ENCODE measurements at regions not wholly inside any gene's neighbourhood (a gene's known extent, or its start where the extent isn't known, plus 50 kb on each side); places are given as distances from the start of the nearest gene placed in this dataset.
"Not testable (repeated sequence)": the region's sequence is repeated elsewhere in the genome, so short reads cannot be mapped to it uniquely, and the experiment has no call there.

- Mint-ChIP-seq H3K36me3 (ENCODE audit: low read depth) (no peaks in the 10 kb centered on the region), H3K9me3 (ENCODE audit: low read depth) (peaks cover under 1% of the 10 kb centered on the region), H3K27me3 (peaks cover 2% of the 10 kb centered on the region), H3K4me1 (no peaks in the 10 kb centered on the region), H3K4me3 (no peak overlapping the region), H3K27ac (no peak overlapping the region)
- DNase-seq (no peak), ATAC-seq (no peak)
- POLR2A ChIA-PET = no interaction called here
- CTCF ChIA-PET = no interaction called here
- intact Hi-C loops (cut with DNase I, micrococcal nuclease) = no loop called here
Observed at GRCh38 chr9:78973907-78974306, 597.9 kb upstream of the TLE4 start.

GRCh38 chr9:78982849-78983248 lies 588.9 kb upstream of the TLE4 start:
- H3K27ac Mint-ChIP-seq = no peak overlapping the region
- H3K4me1 Mint-ChIP-seq = no peaks in the 10 kb centered on the region
- peaks cover 5% of the 10 kb centered on the region for H3K9me3 Mint-ChIP-seq (ENCODE audit: low read depth)
- H3K36me3 Mint-ChIP-seq (ENCODE audit: low read depth) = no peaks in the 10 kb centered on the region
- H3K27me3 Mint-ChIP-seq = no peaks in the 10 kb centered on the region
- intact Hi-C loops (cut with DNase I, micrococcal nuclease) = loop anchor here in 1 of 2 experiments (10.0 kb wide), 1 partner anchor 48 kb away; no protein-coding TSS in a partner anchor
- POLR2A ChIA-PET = no interaction called here
- CTCF ChIA-PET = no interaction called here
- ATAC-seq = no peak
- no peak overlapping the region for H3K4me3 Mint-ChIP-seq
- no peak for DNase-seq

GRCh38 chr9:78985084-78985738 lies 586.6 kb upstream of the TLE4 start:
- intact Hi-C loops (cut with DNase I, micrococcal nuclease) = loop anchor here in 1 of 2 experiments (10.0 kb wide), 1 partner anchor 50 kb away; no protein-coding TSS in a partner anchor
- CTCF ChIA-PET = interaction anchor here (0.8 kb wide), 1 partner anchor 276 kb away, joined by 4 read pairs; no protein-coding TSS in a partner anchor
- no peak for DNase-seq

GRCh38 chr9:78986446-78986845 lies 585.3 kb upstream of the TLE4 start:
- ChIA-PET CTCF (no interaction called here), POLR2A (no interaction called here)
- Mint-ChIP-seq H3K27ac (no peak overlapping the region), H3K9me3 (ENCODE audit: low read depth) (peaks cover 1% of the 10 kb centered on the region), H3K4me3 (no peak overlapping the region), H3K4me1 (no peaks in the 10 kb centered on the region), H3K27me3 (no peaks in the 10 kb centered on the region), H3K36me3 (ENCODE audit: low read depth) (no peaks in the 10 kb centered on the region)
- intact Hi-C loops (cut with DNase I, micrococcal nuclease) = loop anchor here in 1 of 2 experiments (10.0 kb wide), 1 partner anchor 52 kb away; no protein-coding TSS in a partner anchor
- no peak for DNase-seq
- no peak for ATAC-seq

More at GRCh38 chr9:78985084-78985738, 586.6 kb upstream of the TLE4 start:
- Mint-ChIP-seq H3K36me3 (ENCODE audit: low read depth) (no peaks in the 10 kb centered on the region), H3K4me1 (no peaks in the 10 kb centered on the region), H3K27ac (no peak overlapping the region), H3K4me3 (no peak overlapping the region), H3K27me3 (no peaks in the 10 kb centered on the region), H3K9me3 (ENCODE audit: low read depth) (peaks cover 2% of the 10 kb centered on the region)
- no peak for ATAC-seq
- POLR2A ChIA-PET = no interaction called here

GRCh38 chr9:78989031-78989658 lies 582.6 kb upstream of the TLE4 start:
- no peaks in the 10 kb centered on the region for H3K27me3 Mint-ChIP-seq
- CTCF ChIA-PET = interaction anchor here (1.0 kb wide), 1 partner anchor 22 kb away, joined by 3 read pairs; no protein-coding TSS in a partner anchor
- ATAC-seq = no peak
- no peak overlapping the region for H3K27ac Mint-ChIP-seq
- intact Hi-C loops (cut with DNase I, micrococcal nuclease) = loop anchor here in 1 of 2 experiments (10.0 kb wide), 1 partner anchor 54 kb away; no protein-coding TSS in a partner anchor
- no peak overlapping the region for H3K4me3 Mint-ChIP-seq
- H3K4me1 Mint-ChIP-seq = no peaks in the 10 kb centered on the region
- no peaks in the 10 kb centered on the region for H3K9me3 Mint-ChIP-seq (ENCODE audit: low read depth)
- H3K36me3 Mint-ChIP-seq (ENCODE audit: low read depth) = no peaks in the 10 kb centered on the region
- POLR2A ChIA-PET = no interaction called here
- DNase-seq = no peak

- Mint-ChIP-seq H3K9me3 (ENCODE audit: low read depth) (no peaks in the 10 kb centered on the region), H3K4me3 (no peak overlapping the region), H3K36me3 (ENCODE audit: low read depth) (no peaks in the 10 kb centered on the region), H3K27me3 (no peaks in the 10 kb centered on the region), H3K27ac (no peak overlapping the region), H3K4me1 (no peaks in the 10 kb centered on the region)
- intact Hi-C loops (cut with DNase I, micrococcal nuclease) = no loop called here
- DNase-seq (no peak), ATAC-seq (no peak)
- POLR2A ChIA-PET = no interaction called here
- CTCF ChIA-PET = no interaction called here
Observed at GRCh38 chr9:78994471-78994870, 577.3 kb upstream of the TLE4 start.

GRCh38 chr9:78994974-78995373 lies 576.8 kb upstream of the TLE4 start:
- intact Hi-C loops (cut with DNase I, micrococcal nuclease); ATAC-seq; CTCF ChIA-PET; POLR2A ChIA-PET; H3K4me1 Mint-ChIP-seq; H3K9me3 Mint-ChIP-seq (ENCODE audit: low read depth); H3K27me3 Mint-ChIP-seq; H3K36me3 Mint-ChIP-seq (ENCODE audit: low read depth); H3K27ac Mint-ChIP-seq; H3K4me3 Mint-ChIP-seq; DNase-seq: not testable (repeated sequence)

GRCh38 chr9:78997296-78997695 lies 574.5 kb upstream of the TLE4 start:
- Mint-ChIP-seq H3K9me3 (ENCODE audit: low read depth) (no peaks in the 10 kb centered on the region), H3K4me1 (no peaks in the 10 kb centered on the region), H3K4me3 (no peak overlapping the region), H3K27ac (no peak overlapping the region), H3K27me3 (no peaks in the 10 kb centered on the region), H3K36me3 (ENCODE audit: low read depth) (no peaks in the 10 kb centered on the region)
- POLR2A ChIA-PET = no interaction called here
- intact Hi-C loops (cut with DNase I, micrococcal nuclease) = no loop called here
- ATAC-seq = no peak
- no peak for DNase-seq
- CTCF ChIA-PET = no interaction called here

- intact Hi-C loops (cut with DNase I, micrococcal nuclease) = no loop called here
- Mint-ChIP-seq H3K4me1 (no peaks in the 10 kb centered on the region), H3K36me3 (ENCODE audit: low read depth) (no peaks in the 10 kb centered on the region), H3K4me3 (no peak overlapping the region), H3K27me3 (no peaks in the 10 kb centered on the region), H3K9me3 (ENCODE audit: low read depth) (no peaks in the 10 kb centered on the region), H3K27ac (no peak overlapping the region)
- ChIA-PET POLR2A (no interaction called here), CTCF (interaction anchor here (0.6 kb wide), 1 partner anchor 744 kb away, joined by 3 read pairs; no protein-coding TSS in a partner anchor)
- DNase-seq = no peak
- ATAC-seq = no peak
Observed at GRCh38 chr9:79000230-79001002, 571.3 kb upstream of the TLE4 start.

GRCh38 chr9:79001012-79001411 lies 570.8 kb upstream of the TLE4 start:
- DNase-seq (no peak), ATAC-seq (no peak)
- Mint-ChIP-seq H3K4me1 (no peaks in the 10 kb centered on the region), H3K27ac (no peak overlapping the region), H3K9me3 (ENCODE audit: low read depth) (no peaks in the 10 kb centered on the region), H3K36me3 (ENCODE audit: low read depth) (no peaks in the 10 kb centered on the region), H3K4me3 (no peak overlapping the region), H3K27me3 (no peaks in the 10 kb centered on the region)
- intact Hi-C loops (cut with DNase I, micrococcal nuclease) = no loop called here
- CTCF ChIA-PET = no interaction called here
- POLR2A ChIA-PET = no interaction called here

GRCh38 chr9:79003514-79003913 lies 568.3 kb upstream of the TLE4 start:
- Mint-ChIP-seq H3K36me3 (ENCODE audit: low read depth) (no peaks in the 10 kb centered on the region), H3K4me1 (no peaks in the 10 kb centered on the region), H3K4me3 (no peak overlapping the region), H3K27ac (no peak overlapping the region), H3K9me3 (ENCODE audit: low read depth) (no peaks in the 10 kb centered on the region), H3K27me3 (no peaks in the 10 kb centered on the region)
- ChIA-PET CTCF (no interaction called here), POLR2A (no interaction called here)
- DNase-seq (no peak), ATAC-seq (no peak)
- intact Hi-C loops (cut with DNase I, micrococcal nuclease) = no loop called here

- ATAC-seq (no peak), DNase-seq (no peak)
- ChIA-PET CTCF (no interaction called here), POLR2A (no interaction called here)
- intact Hi-C loops (cut with DNase I, micrococcal nuclease) = no loop called here
- no peak overlapping the region for H3K27ac Mint-ChIP-seq
- H3K4me3 Mint-ChIP-seq = no peak overlapping the region
- H3K36me3 Mint-ChIP-seq (ENCODE audit: low read depth) = no peaks in the 10 kb centered on the region
- H3K4me1 Mint-ChIP-seq = no peaks in the 10 kb centered on the region
- no peaks in the 10 kb centered on the region for H3K27me3 Mint-ChIP-seq
- no peaks in the 10 kb centered on the region for H3K9me3 Mint-ChIP-seq (ENCODE audit: low read depth)
Observed at GRCh38 chr9:79004032-79004431, 567.7 kb upstream of the TLE4 start.
